ENCODE measurements at regions not wholly inside any gene's neighbourhood (a gene's known extent, or its start where the extent isn't known, plus 50 kb on each side); places are given as distances from the start of the nearest gene placed in this dataset.

DNA sequence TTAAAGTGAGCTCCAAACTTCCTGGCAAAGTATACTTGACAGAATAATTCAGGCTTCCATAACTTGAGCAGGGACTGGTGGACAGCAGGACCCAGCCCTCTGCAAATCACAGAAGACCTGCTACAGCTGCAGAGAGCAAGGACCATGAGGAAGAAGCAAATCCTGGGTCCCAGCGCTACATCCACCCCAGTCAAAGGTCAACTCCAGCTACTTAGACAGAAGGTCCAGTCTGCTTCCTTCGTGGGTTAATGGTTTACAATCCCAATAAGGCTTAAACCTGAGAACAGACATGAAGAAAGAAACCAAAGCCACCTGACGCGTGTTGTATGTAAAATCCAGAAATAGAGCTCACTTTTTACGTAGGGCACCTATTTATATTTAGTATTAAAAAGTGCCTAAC lies 57.7 kb downstream of the SHANK2 start:
- no peaks in the 10 kb centered on the region for H3K9me3 ChIP-seq (ENCODE audit: low read depth, low read length)
- no peak for TF ChIP-seq FOXP2 (optimal IDR thresholded peaks at IDR 0.05; ENCODE audit: control extremely low read depth, extremely low read length, insufficient read depth)
- no peak for TF ChIP-seq EZH2 (IDR thresholded peaks at IDR 0.05)
- TF ChIP-seq POLR2AphosphoS5 (IDR thresholded peaks at IDR 0.05; ENCODE audit: borderline replicate concordance, low read depth, low read length) = no peak
- H3K9ac ChIP-seq (ENCODE audit: insufficient read length) = no peak overlapping the region
- H3K4me3 ChIP-seq = no peak overlapping the region
- H3K27ac ChIP-seq = no peak overlapping the region
- H3K36me3 ChIP-seq (ENCODE audit: insufficient read depth, low read length) = no peaks in the 10 kb centered on the region
- no peak for DNase-seq (ENCODE audit: low read depth, low spot score)

DNA sequence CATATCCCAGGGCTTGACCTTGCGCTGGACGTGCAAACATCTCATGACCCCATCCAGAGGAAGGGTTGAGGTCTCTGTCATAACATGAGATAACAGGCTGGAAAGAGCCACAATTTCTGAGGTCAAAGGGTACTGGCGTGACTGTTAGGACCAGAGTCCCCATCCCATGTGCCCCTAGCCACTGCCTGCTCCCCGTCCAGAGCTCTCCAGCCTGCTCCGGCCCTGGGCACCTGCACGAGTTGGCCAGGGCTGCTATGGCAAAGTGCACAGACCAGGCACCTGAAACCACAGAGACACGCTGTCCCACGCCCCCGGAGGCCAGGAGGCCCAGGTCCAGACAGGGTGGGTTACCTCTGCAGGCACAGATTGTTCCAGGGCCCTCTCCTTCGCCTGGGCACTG lies 58.9 kb downstream of the SHANK2 start:
- H3K9me3 ChIP-seq (ENCODE audit: low read depth, low read length) = no peaks in the 10 kb centered on the region
- no peak overlapping the region for H3K4me3 ChIP-seq
- no peaks in the 10 kb centered on the region for H3K36me3 ChIP-seq (ENCODE audit: insufficient read depth, low read length)
- H3K27ac ChIP-seq = no peak overlapping the region
- H3K9ac ChIP-seq (ENCODE audit: insufficient read length) = no peak overlapping the region
- TF ChIP-seq EZH2 (IDR thresholded peaks at IDR 0.05) = no peak
- no peak for TF ChIP-seq FOXP2 (optimal IDR thresholded peaks at IDR 0.05; ENCODE audit: control extremely low read depth, extremely low read length, insufficient read depth)
- no peak for DNase-seq (ENCODE audit: low read depth, low spot score)

DNA sequence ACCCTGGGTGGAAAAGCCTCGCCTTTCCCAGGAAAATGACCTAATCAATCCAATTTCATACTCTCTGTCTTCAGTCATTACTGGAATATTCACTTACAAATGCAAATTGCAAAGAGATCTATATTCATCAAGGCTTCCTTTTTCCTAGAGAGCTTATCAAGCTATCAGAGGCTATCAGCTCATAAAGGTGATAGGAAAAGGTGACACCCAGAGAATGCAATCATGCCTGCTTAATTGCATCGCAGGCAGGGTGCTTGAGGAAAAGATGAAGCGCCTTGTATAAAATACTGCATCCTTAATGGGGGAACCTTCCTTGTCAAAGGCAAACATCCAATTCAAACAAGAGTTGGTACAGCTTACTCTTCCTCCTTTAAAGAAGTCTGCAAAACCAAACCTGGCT lies 59.7 kb downstream of the SHANK2 start:
- Histone ChIP-seq H3K27ac (no peak overlapping the region), H3K36me3 (ENCODE audit: insufficient read depth, low read length) (no peaks in the 10 kb centered on the region), H3K9ac (ENCODE audit: insufficient read length) (no peak overlapping the region), H3K9me3 (ENCODE audit: low read depth, low read length) (no peaks in the 10 kb centered on the region), H3K4me3 (no peak overlapping the region)
- no peak for DNase-seq (ENCODE audit: low read depth, low spot score)
- TF ChIP-seq FOXP2 (optimal IDR thresholded peaks at IDR 0.05; ENCODE audit: control extremely low read depth, extremely low read length, insufficient read depth) (no peak), POLR2AphosphoS5 (IDR thresholded peaks at IDR 0.05; ENCODE audit: borderline replicate concordance, low read depth, low read length) (no peak), EZH2 (IDR thresholded peaks at IDR 0.05) (no peak)

DNA sequence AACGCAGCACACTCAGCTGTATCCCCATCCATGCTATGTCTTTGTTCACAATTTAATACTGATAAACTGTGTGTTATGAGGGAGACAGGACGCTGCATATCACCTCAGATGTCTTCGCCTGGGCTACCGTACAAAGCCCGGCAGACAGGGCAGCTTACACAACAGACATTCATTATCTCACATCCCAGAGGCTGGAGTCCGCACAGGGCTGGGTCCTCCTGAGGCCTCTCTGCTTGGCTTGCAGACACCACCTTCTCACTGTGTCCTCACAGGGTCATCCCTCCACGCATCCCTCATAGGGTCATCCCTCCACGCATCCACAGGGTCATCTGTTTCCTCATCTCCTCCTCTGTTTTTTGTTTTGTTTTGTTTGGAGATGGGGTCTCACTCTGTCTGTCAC lies 61.2 kb downstream of the SHANK2 start:
- H3K9me3 ChIP-seq (ENCODE audit: low read depth, low read length) = no peaks in the 10 kb centered on the region
- no peak overlapping the region for H3K9ac ChIP-seq (ENCODE audit: insufficient read length)
- no peak for DNase-seq (ENCODE audit: low read depth, low spot score)
- H3K27ac ChIP-seq = no peak overlapping the region
- TF ChIP-seq POLR2AphosphoS5 (IDR thresholded peaks at IDR 0.05; ENCODE audit: borderline replicate concordance, low read depth, low read length) (no peak), FOXP2 (optimal IDR thresholded peaks at IDR 0.05; ENCODE audit: control extremely low read depth, extremely low read length, insufficient read depth) (no peak), EZH2 (IDR thresholded peaks at IDR 0.05) (no peak)
- no peak overlapping the region for H3K4me3 ChIP-seq
- H3K36me3 ChIP-seq (ENCODE audit: insufficient read depth, low read length) = no peaks in the 10 kb centered on the region

DNA sequence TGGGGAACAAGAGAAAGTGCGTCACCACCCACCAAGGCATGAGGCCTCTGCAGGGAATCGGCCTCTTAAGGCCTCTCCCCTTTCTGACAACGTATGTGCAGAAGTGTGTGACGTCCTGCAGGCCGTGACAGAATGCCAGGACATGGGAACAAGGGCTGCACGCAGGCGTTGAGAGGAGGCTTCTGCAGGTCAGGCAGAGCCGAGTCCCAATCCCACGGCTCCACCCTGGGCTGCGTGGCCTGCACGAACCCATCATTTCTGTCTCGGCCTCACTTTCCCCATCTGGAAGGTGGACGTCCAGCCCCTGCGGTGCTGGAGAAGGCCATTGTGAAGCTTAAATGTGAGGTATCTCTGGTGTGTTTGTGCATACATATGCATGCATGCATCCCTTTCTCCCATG lies 61.8 kb downstream of the SHANK2 start:
- no peak overlapping the region for H3K27ac ChIP-seq
- DNase-seq (ENCODE audit: low read depth, low spot score) = no peak
- no peak for TF ChIP-seq POLR2AphosphoS5 (IDR thresholded peaks at IDR 0.05; ENCODE audit: borderline replicate concordance, low read depth, low read length)
- TF ChIP-seq EZH2 (IDR thresholded peaks at IDR 0.05) = no peak
- no peak for TF ChIP-seq FOXP2 (optimal IDR thresholded peaks at IDR 0.05; ENCODE audit: control extremely low read depth, extremely low read length, insufficient read depth)

DNA sequence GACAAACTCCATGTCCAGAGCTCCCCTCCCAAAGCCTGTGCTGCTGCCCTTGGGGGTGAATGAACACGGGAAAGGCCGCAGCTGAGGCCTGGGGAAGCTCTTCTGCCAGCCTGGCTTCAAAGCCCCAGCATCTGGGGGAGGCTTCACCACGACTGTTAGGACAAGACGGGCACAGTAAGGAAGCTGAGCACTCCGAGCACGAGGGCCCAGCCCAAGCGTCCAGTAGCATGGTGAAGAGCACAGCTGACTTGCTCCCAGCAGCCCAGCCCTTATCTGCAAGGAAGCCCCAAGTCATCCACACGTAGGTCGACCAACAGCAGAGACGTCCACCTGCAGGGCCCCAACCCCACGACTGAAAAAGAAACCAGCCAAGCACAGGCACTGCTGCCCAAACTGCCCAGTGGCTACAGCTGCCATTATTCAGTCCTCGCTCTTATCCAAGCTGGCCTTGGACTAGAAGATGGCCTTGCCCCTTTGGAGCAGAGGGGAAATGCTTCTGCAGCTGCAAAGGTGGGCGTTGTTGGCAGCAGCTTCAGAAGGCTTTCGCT lies 62.5 kb downstream of the SHANK2 start:
- Histone ChIP-seq H3K4me3 (no peak overlapping the region), H3K36me3 (ENCODE audit: insufficient read depth, low read length) (no peaks in the 10 kb centered on the region), H3K27ac (no peak overlapping the region), H3K9me3 (ENCODE audit: low read depth, low read length) (no peaks in the 10 kb centered on the region), H3K9ac (ENCODE audit: insufficient read length) (no peak overlapping the region)
- DNase-seq (ENCODE audit: low read depth, low spot score) = no peak
- TF ChIP-seq EZH2 (IDR thresholded peaks at IDR 0.05) = no peak
- TF ChIP-seq POLR2AphosphoS5 (IDR thresholded peaks at IDR 0.05; ENCODE audit: borderline replicate concordance, low read depth, low read length) = no peak
- TF ChIP-seq FOXP2 (optimal IDR thresholded peaks at IDR 0.05; ENCODE audit: control extremely low read depth, extremely low read length, insufficient read depth) = no peak

More for the DNA sequence above, 61.8 kb downstream of the SHANK2 start:
- Histone ChIP-seq H3K9me3 (ENCODE audit: low read depth, low read length) (no peaks in the 10 kb centered on the region), H3K36me3 (ENCODE audit: insufficient read depth, low read length) (no peaks in the 10 kb centered on the region), H3K4me3 (no peak overlapping the region), H3K9ac (ENCODE audit: insufficient read length) (no peak overlapping the region)

DNA sequence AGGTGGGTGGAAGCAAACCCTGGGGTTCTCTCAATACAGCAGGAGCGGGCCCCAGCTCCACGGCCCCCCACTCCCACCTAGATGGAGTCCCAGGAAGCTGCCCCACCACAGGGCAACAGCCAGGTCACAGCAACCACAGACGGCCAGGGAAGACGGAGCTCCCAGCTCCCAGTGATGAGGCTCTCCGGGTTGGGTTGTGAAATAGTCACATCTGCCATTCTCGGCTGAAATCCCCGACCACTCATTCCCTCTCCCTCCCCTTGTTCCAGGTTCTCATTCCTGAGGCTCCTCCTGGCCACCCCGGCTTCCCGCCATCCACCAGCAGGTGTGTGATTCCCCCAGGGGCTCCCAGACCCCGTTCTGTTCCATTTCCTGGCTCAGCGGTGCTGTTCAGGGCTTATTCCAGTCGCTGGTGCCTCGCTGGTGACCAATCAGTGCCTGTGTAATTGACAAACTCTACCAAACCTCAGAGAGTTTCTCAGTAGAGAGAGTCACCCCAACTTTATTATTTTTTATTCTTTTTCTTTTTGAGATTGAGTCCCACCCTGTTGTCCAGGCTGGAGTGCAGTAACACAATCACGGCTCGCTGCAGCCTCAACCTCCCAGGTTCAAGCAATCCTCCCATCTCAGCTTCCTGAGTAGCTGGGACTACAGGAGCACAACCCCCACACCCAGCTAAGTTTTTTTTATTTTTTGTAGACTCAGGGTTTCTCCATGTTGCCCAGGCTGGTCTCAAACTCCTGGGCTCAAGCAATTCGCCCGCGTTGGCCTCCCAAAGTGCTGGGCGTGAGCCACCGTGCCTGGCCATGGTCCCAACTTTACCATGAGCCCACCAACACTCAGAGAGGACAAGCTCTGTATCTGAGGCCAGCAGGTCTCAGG lies 63.2 kb downstream of the SHANK2 start:
- H3K9me3 ChIP-seq (ENCODE audit: low read depth, low read length) = no peaks in the 10 kb centered on the region
- H3K9ac ChIP-seq (ENCODE audit: insufficient read length) = no peak overlapping the region
- DNase-seq (ENCODE audit: low read depth, low spot score) = no peak
- no peaks in the 10 kb centered on the region for H3K36me3 ChIP-seq (ENCODE audit: insufficient read depth, low read length)
- H3K27ac ChIP-seq = no peak overlapping the region
- no peak overlapping the region for H3K4me3 ChIP-seq
- TF ChIP-seq FOXP2 (optimal IDR thresholded peaks at IDR 0.05; ENCODE audit: control extremely low read depth, extremely low read length, insufficient read depth) (no peak), POLR2AphosphoS5 (IDR thresholded peaks at IDR 0.05; ENCODE audit: borderline replicate concordance, low read depth, low read length) (no peak), EZH2 (IDR thresholded peaks at IDR 0.05) (no peak)

DNA sequence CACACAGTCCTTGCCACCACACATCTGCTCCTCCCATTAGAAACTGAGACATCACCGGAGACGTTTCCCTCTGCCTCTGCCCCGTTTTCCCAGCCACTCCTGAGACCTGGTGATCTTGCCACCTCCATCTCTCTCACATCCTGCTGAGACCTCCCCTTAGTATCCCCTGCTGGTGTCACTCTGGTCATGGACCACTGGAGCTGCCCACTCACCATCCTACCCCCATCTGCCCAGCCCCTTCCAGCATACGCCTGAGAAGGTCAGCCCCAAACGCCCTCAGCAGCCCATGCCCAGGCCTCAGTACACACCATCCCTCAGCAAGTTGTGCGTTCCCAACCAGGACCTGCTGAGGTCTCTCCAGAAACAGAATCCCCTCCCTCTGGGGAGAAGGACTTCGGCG lies 64.3 kb downstream of the SHANK2 start:
- no peak overlapping the region for H3K4me3 ChIP-seq
- H3K9ac ChIP-seq (ENCODE audit: insufficient read length) = no peak overlapping the region
- H3K36me3 ChIP-seq (ENCODE audit: insufficient read depth, low read length) = no peaks in the 10 kb centered on the region
- TF ChIP-seq POLR2AphosphoS5 (IDR thresholded peaks at IDR 0.05; ENCODE audit: borderline replicate concordance, low read depth, low read length) (no peak), EZH2 (IDR thresholded peaks at IDR 0.05) (no peak), FOXP2 (optimal IDR thresholded peaks at IDR 0.05; ENCODE audit: control extremely low read depth, extremely low read length, insufficient read depth) (no peak)
- H3K9me3 ChIP-seq (ENCODE audit: low read depth, low read length) = no peaks in the 10 kb centered on the region
- no peak overlapping the region for H3K27ac ChIP-seq
- no peak for DNase-seq (ENCODE audit: low read depth, low spot score)

All from SK-N-MC (cell line).